IMR-90 (cell line): ENCODE measurements at regions not wholly inside any gene's neighbourhood (a gene's known extent, or its start where the extent isn't known, plus 50 kb on each side); places are given as distances from the start of the nearest gene placed in this dataset.

ENCODE experiments used
- ATAC-seq: fragments of 200-7000 bp; cut with Tn5 transposase; 2 replicates; pipeline ENCODE4 v1.9.1; 2020; ENCODE audit warnings: low read depth, mild to moderate bottlenecking, moderate library complexity
- BruUV-seq: library from RNA; stranded (reverse); fragments of 400-500 nt; replicated peaks from 2 replicates; lab custom pipeline; 2021; lab: Mats Ljungman, UMichigan
- CTCF ChIA-PET: fragments of 300-600 bp; formaldehyde crosslinking; extraction: SDS; loops from one replicate; lab custom pipeline; 2021; ENCODE audit warnings: antibody characterized with exemption; lab: Yijun Ruan, JAX
- POLR2A ChIA-PET: fragments of 300-600 bp; sonication (Branson Sonifier 250); formaldehyde crosslinking; loops from one replicate; lab custom pipeline; 2022; ENCODE audit warnings: antibody characterized with exemption; ENCODE audit not compliant: unreplicated experiment; lab: Charles Lee
- DNase-seq: peaks from one replicate; pipeline ENCODE4 v3.0.0; 2013
- H2AFZ ChIP-seq: replicated peaks from 2 replicates; pipeline ENCODE3; 2013; ENCODE audit warnings: low read length, mild to moderate bottlenecking; ENCODE audit not compliant: poor library complexity
- H2AK5ac ChIP-seq: 2 replicates; pipeline ENCODE4 v1.6.1; 2013; ENCODE audit warnings: low read depth, low read length, inconsistent platforms
- H2AK9ac ChIP-seq: replicated peaks from 2 replicates; pipeline ENCODE3; 2013; ENCODE audit warnings: mild to moderate bottlenecking, low read depth, low read length, moderate library complexity; ENCODE audit not compliant: poor library complexity
- H2BK120ac ChIP-seq: 2 replicates; pipeline ENCODE4 v1.6.1; 2013; ENCODE audit warnings: low read depth, low read length, inconsistent platforms
- H2BK15ac ChIP-seq: 3 replicates; pipeline ENCODE4 v1.6.1; 2013; ENCODE audit warnings: low read depth, low read length, inconsistent platforms
- H2BK20ac ChIP-seq: 2 replicates; pipeline ENCODE4 v1.6.1; 2013; ENCODE audit warnings: low read depth, mild to moderate bottlenecking, inconsistent platforms, low read length, moderate library complexity
- H2BK5ac ChIP-seq: 2 replicates; pipeline ENCODE4 v1.6.1; 2013; ENCODE audit warnings: mild to moderate bottlenecking, low read depth, low read length, inconsistent platforms; ENCODE audit not compliant: poor library complexity, severe bottlenecking
- H3K14ac ChIP-seq: replicated peaks from 2 replicates; pipeline ENCODE4 v1.6.1; 2013; ENCODE audit warnings: low read depth, low read length, inconsistent platforms
- H3K18ac ChIP-seq: 2 replicates; pipeline ENCODE4 v1.6.1; 2013; ENCODE audit warnings: low read depth, low read length, control low read depth
- H3K23ac ChIP-seq: 2 replicates; pipeline ENCODE4 v1.6.1; 2013; ENCODE audit warnings: low read depth, low read length, inconsistent platforms
- H3K27ac ChIP-seq: 2 replicates; pipeline ENCODE4 v1.5.1; 2013; ENCODE audit warnings: mild to moderate bottlenecking, control low read depth, low read length; ENCODE audit not compliant: insufficient read depth
- H3K27me3 ChIP-seq: 2 replicates; pipeline ENCODE4 v1.6.1; 2013; ENCODE audit warnings: low read length; ENCODE audit not compliant: control insufficient read depth, insufficient read depth
- H3K36me3 ChIP-seq: 2 replicates; pipeline ENCODE4 v1.6.1; 2013; ENCODE audit warnings: low read length, mixed read lengths; ENCODE audit not compliant: control insufficient read depth, insufficient read depth
- H3K4ac ChIP-seq: 2 replicates; pipeline ENCODE4 v1.6.1; 2013; ENCODE audit warnings: low read depth, low read length, inconsistent platforms
- H3K4me1 ChIP-seq: 2 replicates; pipeline ENCODE4 v1.6.1; 2013; ENCODE audit warnings: low read length, mixed read lengths; ENCODE audit not compliant: control insufficient read depth, insufficient read depth
- H3K4me2 ChIP-seq: 2 replicates; pipeline ENCODE4 v1.6.1; 2013; ENCODE audit warnings: low read depth, mild to moderate bottlenecking, control low read depth, low read length, moderate library complexity
- H3K4me3 ChIP-seq: 2 replicates; pipeline ENCODE4 v1.5.1; 2013; ENCODE audit warnings: low read depth, mild to moderate bottlenecking, control low read depth, low read length, moderate library complexity; ENCODE audit not compliant: insufficient read depth
- H3K56ac ChIP-seq: 2 replicates; pipeline ENCODE4 v1.6.1; 2013; ENCODE audit warnings: low read length, inconsistent platforms; ENCODE audit not compliant: insufficient read depth; ENCODE audit errors: extremely low read depth
- H3K79me1 ChIP-seq, 2 experiments: 2 replicates each; pipeline ENCODE4 v1.6.1; 2013; ENCODE audit warnings: low read length in 2 of 2, inconsistent platforms in 1 of 2, low read depth in 1 of 2
- H3K9ac ChIP-seq: 2 replicates; pipeline ENCODE4 v1.6.1; 2013; ENCODE audit warnings: low read depth, low read length, control low read depth
- H3K9me1 ChIP-seq: 2 replicates; pipeline ENCODE4 v1.6.1; 2013; ENCODE audit warnings: low read length, inconsistent platforms; ENCODE audit not compliant: insufficient read depth
- H3K9me3 ChIP-seq: 2 replicates; pipeline ENCODE4 v1.6.1; 2013; ENCODE audit warnings: low read length; ENCODE audit not compliant: control insufficient read depth, insufficient read depth
- H4K20me1 ChIP-seq: 2 replicates; pipeline ENCODE4 v1.6.1; 2013; ENCODE audit warnings: low read length, inconsistent platforms; ENCODE audit not compliant: insufficient read depth
- H4K5ac ChIP-seq: 2 replicates; pipeline ENCODE4 v1.6.1; 2013; ENCODE audit warnings: mild to moderate bottlenecking, low read depth, low read length, control low read depth
- H4K8ac ChIP-seq, 2 experiments: 2 replicates each; pipeline ENCODE4 v1.6.1; 2013; ENCODE audit warnings: low read depth in 2 of 2, low read length in 2 of 2, control low read depth in 1 of 2, inconsistent platforms in 1 of 2
- H4K91ac ChIP-seq: 2 replicates; pipeline ENCODE4 v1.6.1; 2013; ENCODE audit warnings: low read depth, low read length, inconsistent platforms; ENCODE audit not compliant: insufficient read depth
- POLR2A ChIP-seq: IDR thresholded peaks from 2 replicates; pipeline ENCODE4 v1.6.1; 2012; ENCODE audit warnings: mild to moderate bottlenecking, low read depth, low read length
- RAD21 ChIP-seq: IDR thresholded peaks from 2 replicates; pipeline ENCODE4 v1.6.1; 2012; ENCODE audit warnings: low read length, improper control_type of control experiment
- WGBS, 2 experiments: methylation state at CpG; one replicate each; pipeline versions ENCODE4 v1.1.5 to v1.1.7; 2013; ENCODE audit warnings: missing lambda C conversion rate in 2 of 2; ENCODE audit not compliant: insufficient read length in 1 of 2; ENCODE audit errors: extremely low coverage in 2 of 2; 5-methylcytosine and 5-hydroxymethylcytosine counted together
- dilution Hi-C: fragments of 300-500 bp; cut with HindIII; formaldehyde crosslinking; loops from one replicate; pipeline ENCODE4 v1.14.3; 2018; ENCODE audit warnings: low sequenced_read_pairs; ENCODE audit not compliant: unreplicated experiment
- in situ Hi-C: fragments of 300-500 bp; cut with MboI; formaldehyde crosslinking; loops from 3 replicates; pipeline ENCODE4 v1.14.3; 2019; ENCODE audit warnings: low sequenced_read_pairs, inconsistent platforms, mixed read lengths
- intact Hi-C: fragments of 100-400 bp; cut with micrococcal nuclease; formaldehyde crosslinking; loops from 2 replicates; pipeline ENCODE4 v1.10.0; 2022

DNA sequence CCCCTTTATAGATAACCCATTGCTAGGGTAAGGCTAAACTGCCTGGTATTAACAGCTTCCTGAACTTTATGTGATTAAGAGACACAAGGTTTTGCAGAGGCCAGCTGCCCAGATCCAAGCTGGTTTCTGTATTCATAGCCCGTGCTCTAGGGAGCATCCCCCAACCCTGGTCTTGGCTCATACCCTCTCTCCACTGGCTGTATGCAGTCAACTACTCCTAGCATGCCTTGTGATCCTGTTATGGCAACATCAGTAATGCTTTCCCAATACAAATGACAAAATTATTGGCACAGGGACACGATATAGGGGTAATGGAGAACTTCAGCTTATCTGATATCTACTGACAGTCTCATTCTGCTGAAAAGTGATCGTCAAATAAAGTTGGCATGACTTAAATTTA, 202.8 kb upstream of the MKLN1 start:
- dilution Hi-C loops = no loop called here
- POLR2A ChIA-PET = no interaction called here

More for the DNA sequence above, 202.8 kb upstream of the MKLN1 start:
- H4K20me1 ChIP-seq = no peaks in the 10 kb centered on the region
- WGBS, 2 experiments = no CpG with 5 or more reads among the region's 3 CpGs
- intact Hi-C loops (no loop called here), in situ Hi-C loops (no loop called here)
- H3K4me3 ChIP-seq = no peak overlapping the region
- H3K9me3 ChIP-seq = no peaks in the 10 kb centered on the region
- no peak overlapping the region for H3K4me2 ChIP-seq
- no peaks in the 10 kb centered on the region for H3K9me1 ChIP-seq
- H3K4ac ChIP-seq = no peak overlapping the region
- no peaks in the 10 kb centered on the region for H3K4me1 ChIP-seq
- H2AFZ ChIP-seq = no peak overlapping the region
- no peak overlapping the region for H3K9ac ChIP-seq
- H3K27ac ChIP-seq = no peak overlapping the region
- H2AK9ac ChIP-seq = no peak overlapping the region
- H3K79me1 ChIP-seq = no peaks in the 10 kb centered on the region
- no peaks in the 10 kb centered on the region for H3K36me3 ChIP-seq
- DNase-seq (no peak), ATAC-seq (no peak)
- no peak overlapping the region for H2BK5ac ChIP-seq
- H3K18ac ChIP-seq = no peak overlapping the region
- H3K23ac ChIP-seq = 0 out of 2 replicates have a peak overlapping the region, but pooled peaks have one; percentile 27
- no peak overlapping the region for H2BK120ac ChIP-seq
- H3K14ac ChIP-seq = no peak overlapping the region
- H4K8ac ChIP-seq = no peak overlapping the region
- no peak for TF ChIP-seq RAD21
- TF ChIP-seq POLR2A = no peak
- H3K27me3 ChIP-seq = peaks cover 5% of the 10 kb centered on the region
- no peak overlapping the region for H2BK15ac ChIP-seq
- H4K5ac ChIP-seq = no peak overlapping the region
- H4K91ac ChIP-seq = no peak overlapping the region
- BruUV-seq = no TSS peak
- no peak overlapping the region for H3K56ac ChIP-seq
- CTCF ChIA-PET = no interaction called here
- no peak overlapping the region for H2BK20ac ChIP-seq
- no peak overlapping the region for H2AK5ac ChIP-seq
